Activated T-cell treated with anti-CD3 and anti-CD28 coated beads for 24 hours (primary cell): ENCODE measurements at regions not wholly inside any gene's neighbourhood (a gene's known extent, or its start where the extent isn't known, plus 50 kb on each side); places are given as distances from the start of the nearest gene placed in this dataset.
"Not testable (repeated sequence)": the region's sequence is repeated elsewhere in the genome, so short reads cannot be mapped to it uniquely, and the experiment has no call there.

Source experiments
- DNase-seq: peaks from one replicate; pipeline ENCODE4 v3.0.0-alpha.2; 2020; ENCODE audit warnings: low read depth

- not testable (repeated sequence) for DNase-seq
These were observed 335.3 kb downstream of the ADGRD1 start for GRCh38 chr12:131288765-131289695.

DNA sequence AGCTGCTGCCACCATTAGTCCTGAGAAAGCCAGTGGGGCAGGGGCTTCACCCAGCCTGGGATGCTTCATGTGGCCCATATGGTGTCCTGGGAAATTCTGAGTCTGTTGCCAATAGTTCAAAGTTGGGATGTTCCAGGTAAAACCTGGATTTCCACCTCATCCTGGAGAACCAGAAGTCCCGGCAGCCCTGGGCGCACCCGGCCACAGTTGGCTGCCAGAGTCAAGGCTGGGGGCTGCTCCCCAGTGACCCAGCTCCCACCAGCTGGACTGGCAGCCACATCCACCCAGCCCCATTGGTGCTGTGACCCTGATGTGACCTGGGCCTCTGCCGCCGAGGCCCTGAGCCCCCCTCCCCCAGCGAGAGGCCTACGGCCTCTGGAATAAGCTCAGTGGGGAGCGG, 336.1 kb downstream of the ADGRD1 start:
- not testable (repeated sequence) for DNase-seq

GRCh38 chr12:131290255-131290959, 336.7 kb downstream of the ADGRD1 start:
- no peak for DNase-seq

GRCh38 chr12:131293071-131294015, 339.6 kb downstream of the ADGRD1 start:
- not testable (repeated sequence) for DNase-seq

- DNase-seq = not testable (repeated sequence)
These were observed 341.0 kb downstream of the ADGRD1 start for GRCh38 chr12:131294716-131295115.

GRCh38 chr12:131295117-131295516, 341.4 kb downstream of the ADGRD1 start:
- not testable (repeated sequence) for DNase-seq

DNA sequence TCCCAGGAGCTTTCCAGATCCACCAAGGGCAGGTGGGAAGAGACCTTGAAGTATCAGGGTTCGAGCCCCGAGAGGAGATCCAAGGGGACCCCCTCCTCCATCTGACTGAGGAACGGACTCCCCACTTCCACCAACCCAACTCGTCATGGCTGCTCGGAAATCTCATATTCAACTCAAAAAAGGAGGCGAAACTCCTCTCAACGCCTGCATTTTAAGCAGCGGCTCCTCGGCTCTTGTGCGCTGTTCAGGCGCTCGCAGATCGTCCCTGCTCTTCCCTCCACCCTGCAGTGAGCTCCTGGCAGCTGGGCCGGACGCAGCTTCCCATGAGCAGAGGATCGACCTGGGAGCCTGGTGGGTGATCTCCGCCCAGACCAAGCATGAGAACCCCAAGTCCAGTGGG, 341.9 kb downstream of the ADGRD1 start:
- not testable (repeated sequence) for DNase-seq

DNA sequence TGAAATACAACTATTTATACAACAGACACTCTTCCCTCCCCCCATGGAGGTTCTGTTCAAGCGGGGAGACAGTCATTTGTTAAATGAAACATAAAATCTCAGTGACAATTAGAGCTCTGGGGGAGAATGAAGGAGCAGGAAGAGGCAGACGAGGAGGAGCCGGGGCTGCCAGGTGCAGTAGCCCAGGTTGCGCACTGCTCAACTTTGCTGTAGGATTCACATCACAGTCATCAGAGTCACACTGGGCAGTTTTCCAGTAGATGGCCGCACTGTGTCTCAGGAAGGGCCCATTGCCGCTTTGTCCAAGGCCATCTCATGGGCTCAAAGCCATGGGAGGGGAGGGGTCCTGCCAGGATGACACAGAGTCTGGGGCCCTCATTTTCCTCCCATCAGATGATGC, 342.4 kb downstream of the ADGRD1 start:
- not testable (repeated sequence) for DNase-seq

- not testable (repeated sequence) for DNase-seq
These were observed 342.9 kb downstream of the ADGRD1 start for GRCh38 chr12:131296651-131297050.

- DNase-seq = not testable (repeated sequence)
These were observed 345.0 kb downstream of the ADGRD1 start for GRCh38 chr12:131298526-131299369.

- DNase-seq = not testable (repeated sequence)
These were observed 345.6 kb downstream of the ADGRD1 start for GRCh38 chr12:131299370-131299701.

DNA sequence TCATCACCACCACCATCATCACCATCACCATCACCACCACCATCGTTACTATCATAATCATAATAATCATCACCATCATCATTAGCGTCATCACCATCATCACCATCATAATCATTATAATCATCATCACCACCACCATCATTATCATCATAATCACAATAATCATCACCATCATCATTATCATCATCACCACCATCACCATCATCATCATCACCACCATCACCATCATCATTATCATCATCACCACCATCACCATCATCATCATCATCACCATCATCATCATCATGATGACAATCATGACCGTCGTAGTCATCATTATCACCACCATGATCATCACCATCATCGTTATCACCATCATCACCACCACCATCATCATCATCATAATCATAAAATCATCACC, 349.9 kb downstream of the ADGRD1 start:
- not testable (repeated sequence) for DNase-seq

GRCh38 chr12:131304642-131305041, 350.9 kb downstream of the ADGRD1 start:
- not testable (repeated sequence) for DNase-seq

GRCh38 chr12:131309700-131310099, 356.0 kb downstream of the ADGRD1 start:
- no peak for DNase-seq

DNA sequence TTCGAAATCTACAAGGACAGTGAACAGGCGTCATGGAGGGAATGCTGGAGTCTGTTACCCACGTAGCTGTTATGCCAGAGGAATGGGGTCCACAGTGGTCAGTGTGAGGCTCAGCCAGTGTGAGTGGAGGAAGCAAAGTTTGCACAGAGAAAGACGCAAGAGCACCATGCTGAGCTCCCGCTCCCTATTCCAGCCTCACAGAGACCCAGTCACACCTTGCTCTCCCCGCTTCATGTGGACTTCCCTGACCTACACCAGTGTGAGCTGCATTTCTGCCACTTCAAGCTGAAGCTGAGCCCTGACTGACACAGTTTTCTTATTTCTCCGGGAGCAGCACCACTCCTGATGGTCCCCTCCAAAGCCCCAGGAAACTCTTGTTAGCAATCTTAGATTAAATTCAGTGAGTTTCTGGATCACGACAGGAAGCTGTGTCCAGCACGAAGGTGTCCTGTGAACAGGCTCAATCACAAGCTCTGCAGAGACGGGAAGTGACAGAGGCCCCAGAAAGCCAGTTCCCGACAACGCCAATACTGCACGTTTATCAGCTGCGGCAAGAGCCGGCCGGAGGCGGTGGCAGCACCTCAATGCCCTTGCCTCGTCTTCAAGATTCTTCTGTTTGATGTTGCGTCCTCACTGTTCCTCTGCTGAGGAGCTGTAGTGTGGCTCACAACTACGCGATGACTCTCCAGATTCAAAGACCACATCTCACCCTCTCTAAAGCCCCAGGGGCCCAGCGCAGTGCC, 356.7 kb downstream of the ADGRD1 start:
- not testable (repeated sequence) for DNase-seq

DNA sequence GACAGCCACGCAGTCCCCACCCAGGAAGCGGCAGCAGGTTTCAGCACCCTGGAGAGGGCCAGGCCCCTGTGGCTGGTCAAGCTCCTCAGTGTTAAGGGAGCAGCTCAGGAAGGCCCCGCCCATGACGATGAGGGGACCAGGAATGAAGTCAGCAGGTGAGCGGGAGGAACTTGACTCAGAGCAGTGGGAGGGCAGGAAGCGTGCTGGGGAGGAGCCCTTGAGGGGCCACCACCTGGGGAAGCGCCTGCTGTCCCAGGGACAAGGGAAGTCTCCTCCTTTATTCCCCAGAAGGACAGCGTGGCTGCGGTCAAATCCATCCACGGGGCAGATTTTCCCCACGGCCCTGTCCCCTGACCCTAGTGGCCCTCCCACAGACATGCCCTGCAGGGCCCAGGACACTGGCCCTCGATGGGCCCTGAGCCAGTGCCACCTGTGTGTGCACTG, 357.6 kb downstream of the ADGRD1 start:
- DNase-seq = not testable (repeated sequence)

DNA sequence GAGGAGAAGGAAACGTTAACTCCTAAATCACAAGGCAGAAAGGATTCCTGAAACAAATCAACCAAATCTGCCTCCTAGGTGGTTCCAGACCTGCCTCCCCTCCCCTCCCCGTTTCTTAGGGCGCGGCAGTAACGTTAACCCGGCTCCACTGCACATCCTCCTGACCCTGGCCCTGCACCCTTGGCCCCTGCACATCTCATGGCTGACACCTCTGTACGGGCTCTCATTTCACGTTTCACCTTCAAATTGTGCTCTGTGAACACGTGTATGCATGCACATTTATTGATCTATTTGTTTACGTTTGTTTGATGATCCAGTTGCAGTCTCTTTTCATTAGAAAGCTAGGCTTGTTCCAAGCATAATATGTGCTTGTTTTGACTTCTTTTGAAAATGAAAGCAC, 358.1 kb downstream of the ADGRD1 start:
- no peak for DNase-seq

DNA sequence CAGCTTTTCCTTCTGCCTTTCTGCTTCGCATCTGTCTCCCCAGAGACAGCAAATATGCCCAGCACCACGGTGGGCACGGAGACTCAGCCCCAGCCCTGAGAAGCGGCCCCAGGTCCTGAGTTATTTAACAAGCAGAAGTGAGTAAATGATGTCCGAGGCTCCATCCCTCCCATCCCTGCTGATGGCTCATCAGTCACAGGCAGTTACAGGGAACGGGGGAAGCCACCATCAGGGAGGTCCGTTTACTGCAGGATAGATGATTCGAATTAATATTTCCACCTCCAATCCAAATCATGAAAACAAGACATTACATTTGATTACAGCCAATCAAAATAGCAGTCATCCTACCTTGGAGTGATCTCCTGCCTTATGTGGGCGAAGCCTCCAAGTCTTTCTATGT, 358.7 kb downstream of the ADGRD1 start:
- DNase-seq = not testable (repeated sequence)

DNA sequence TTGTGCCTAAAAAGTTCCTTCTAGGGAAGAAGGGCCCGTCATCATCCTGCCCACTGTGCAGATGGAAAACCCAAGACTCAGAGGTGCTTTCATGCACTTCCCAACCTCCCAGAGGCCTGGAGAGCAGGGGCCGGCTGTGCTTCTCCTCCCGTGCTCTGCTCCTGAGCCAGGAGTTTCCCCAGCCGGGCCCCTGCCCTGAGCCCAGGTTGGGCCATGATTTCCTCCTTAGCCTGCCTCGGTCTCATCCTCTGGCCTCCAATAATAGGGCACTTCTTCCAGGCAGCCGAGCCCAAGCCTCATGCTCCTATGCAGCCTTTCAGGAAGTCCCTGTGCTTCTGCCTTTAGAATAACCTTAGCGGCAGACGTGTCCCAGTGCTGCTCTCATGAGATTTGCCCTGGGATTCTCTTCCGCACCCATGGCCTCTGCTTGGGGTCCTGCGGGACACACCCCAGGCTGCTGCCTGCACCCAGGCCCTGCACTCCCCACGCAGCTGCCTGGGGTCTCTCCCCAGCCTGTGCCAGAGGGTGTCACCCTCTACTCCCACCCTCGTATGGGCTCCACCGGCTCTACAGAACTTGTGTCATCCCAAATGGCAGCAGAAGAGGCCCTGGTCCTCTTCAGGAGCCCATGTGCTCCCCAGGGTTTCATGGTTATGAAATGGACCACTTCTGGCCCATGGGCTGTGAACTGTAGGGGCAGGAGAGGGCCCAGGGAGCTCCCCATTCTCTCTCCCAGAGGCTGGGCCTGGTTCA, 359.3 kb downstream of the ADGRD1 start:
- no peak for DNase-seq
